Endothelial cell of umbilical vein (primary cell): ENCODE measurements at regions not wholly inside any gene's neighbourhood (a gene's known extent, or its start where the extent isn't known, plus 50 kb on each side); places are given as distances from the start of the nearest gene placed in this dataset.

ENCODE experiments used
- BruUV-seq: library from RNA; stranded (reverse); fragments of 400-500 nt; replicated peaks from 2 replicates; lab custom pipeline; 2021; lab: Mats Ljungman, UMichigan
- CTCF ChIA-PET: fragments of 300-600, 350-600 bp; sonication (Branson Sonifier 250); formaldehyde crosslinking; loops from one replicate; lab custom pipeline; 2021; ENCODE audit warnings: antibody characterized with exemption, inconsistent platforms; lab: Charles Lee
- POLR2A ChIA-PET: fragments of 300-600, 350-600 bp; sonication (Branson Sonifier 250); formaldehyde crosslinking; loops from one replicate; lab custom pipeline; 2021; ENCODE audit warnings: antibody characterized with exemption, inconsistent platforms; lab: Charles Lee
- DNase-seq: peaks from one replicate; pipeline ENCODE4 v3.0.0-alpha.2; 2011; ENCODE audit warnings: low read depth, low spot score
- FAIRE-seq: peaks from 2 replicates; lab custom pipeline; 2011; peaks lifted over from hg19 to GRCh38; lab: Jason Lieb, UNC
- H2AFZ ChIP-seq: 2 replicates; pipeline ENCODE4 v1.6.0; 2012; ENCODE audit warnings: low read depth, low read length, control low read depth, inconsistent platforms
- H3K27ac ChIP-seq: 2 replicates; pipeline ENCODE4 v1.5.1; 2011; ENCODE audit warnings: low read depth, mild to moderate bottlenecking, control low read depth, low read length, moderate library complexity; ENCODE audit not compliant: insufficient read depth
- H3K27me3 ChIP-seq, 2 experiments: 2 replicates each; pipeline versions ENCODE4 v1.6.0 to v1.6.1; 2011; ENCODE audit warnings: low read length in 2 of 2, mixed read lengths in 1 of 2; ENCODE audit not compliant: control insufficient read depth in 2 of 2, insufficient read depth in 2 of 2
- H3K36me3 ChIP-seq, 2 experiments: 2 replicates in 1 of 2; 3 replicates in 1 of 2; pipeline ENCODE4 v1.5.1; 2011; ENCODE audit warnings: low read length in 2 of 2, mild to moderate bottlenecking in 1 of 2, moderate library complexity in 1 of 2; ENCODE audit not compliant: control insufficient read depth in 2 of 2, insufficient read depth in 2 of 2; ENCODE audit errors: extremely low read depth in 1 of 2
- H3K4me1 ChIP-seq: 3 replicates; pipeline ENCODE4 v1.5.1; 2011; ENCODE audit warnings: mild to moderate bottlenecking, low read length; ENCODE audit not compliant: control insufficient read depth, insufficient read depth; ENCODE audit errors: extremely low read depth
- H3K4me2 ChIP-seq: 2 replicates; pipeline ENCODE4 v1.6.1; 2011; ENCODE audit warnings: low read length, control low read depth, mixed read lengths; ENCODE audit not compliant: insufficient read depth
- H3K4me3 ChIP-seq, 3 experiments: fragments of 200-600 bp in 1 of 3; sonication (generic), shearing (Covaris generic) in 1 of 3; replicated peaks in 1 of 3; 2 replicates each; pipeline ENCODE4 v1.5.1; 2011 to 2016; ENCODE audit warnings: control low read depth in 3 of 3, low read length in 3 of 3, mild to moderate bottlenecking in 2 of 3, inconsistent platforms in 1 of 3, low read depth in 1 of 3, moderate library complexity in 1 of 3; ENCODE audit not compliant: insufficient read depth in 1 of 3
- H3K79me2 ChIP-seq: 2 replicates; pipeline ENCODE4 v1.6.0; 2012; ENCODE audit warnings: low read length, inconsistent platforms; ENCODE audit not compliant: control insufficient read depth, insufficient read depth
- H3K9ac ChIP-seq: replicated peaks from 2 replicates; pipeline ENCODE3; 2011; ENCODE audit warnings: low read length, control low read depth; ENCODE audit not compliant: insufficient read depth; ENCODE audit errors: extremely low read depth
- H3K9me1 ChIP-seq: replicated peaks from 3 replicates; pipeline ENCODE4 v1.6.0; 2011; ENCODE audit warnings: mild to moderate bottlenecking, low read length; ENCODE audit not compliant: control insufficient read depth, insufficient read depth; ENCODE audit errors: extremely low read depth
- H3K9me3 ChIP-seq: replicated peaks from 2 replicates; pipeline ENCODE4 v1.5.1; 2012; ENCODE audit warnings: low read length, inconsistent platforms; ENCODE audit not compliant: control insufficient read depth, insufficient read depth
- H4K20me1 ChIP-seq: replicated peaks from 2 replicates; pipeline ENCODE3; 2011; ENCODE audit warnings: mild to moderate bottlenecking, low read length; ENCODE audit not compliant: control insufficient read depth, insufficient read depth; ENCODE audit errors: extremely low read depth
- EZH2 ChIP-seq: IDR thresholded peaks from 2 replicates; pipeline ENCODE4 v1.6.1; 2012; ENCODE audit warnings: borderline replicate concordance, low read depth, mild to moderate bottlenecking, moderate library complexity, low read length, inconsistent platforms; ENCODE audit not compliant: severe bottlenecking
- FOS ChIP-seq: IDR thresholded peaks from 2 replicates; pipeline ENCODE4 v1.6.1; 2011; ENCODE audit warnings: mild to moderate bottlenecking, low read length, moderate library complexity, borderline replicate concordance; ENCODE audit not compliant: insufficient read depth
- GATA2 ChIP-seq: IDR thresholded peaks from 2 replicates; pipeline ENCODE4 v1.7.0; 2011; ENCODE audit warnings: low read depth, mild to moderate bottlenecking, moderate library complexity, mixed read lengths, low read length; ENCODE audit not compliant: insufficient read length, insufficient read depth
- JUN ChIP-seq: IDR thresholded peaks from 2 replicates; pipeline ENCODE4 v1.6.1; 2011; ENCODE audit warnings: borderline replicate concordance, low read depth; ENCODE audit not compliant: insufficient read length, insufficient read depth
- MYC ChIP-seq: IDR thresholded peaks from one replicate; pipeline ENCODE4 v1.6.1; 2011; ENCODE audit warnings: mild to moderate bottlenecking, low read depth, low read length
- POLR2A ChIP-seq: IDR thresholded peaks from 2 replicates; pipeline ENCODE4 v1.6.1; 2012; ENCODE audit warnings: low read depth, mild to moderate bottlenecking, control low read depth, low read length
- POLR2AphosphoS5 ChIP-seq: IDR thresholded peaks from 2 replicates; pipeline ENCODE4 v1.6.1; 2012; ENCODE audit warnings: low read depth, mild to moderate bottlenecking, control low read depth, low read length, moderate library complexity; ENCODE audit not compliant: insufficient read depth
- dilution Hi-C: fragments of 300-500 bp; cut with MboI; formaldehyde crosslinking; loops from one replicate; pipeline ENCODE4 v1.15.0; 2019; ENCODE audit warnings: low sequenced_read_pairs; ENCODE audit not compliant: extremely low pct_ligation_motif_present
- intact Hi-C: fragments of 100-400 bp; cut with micrococcal nuclease; formaldehyde crosslinking; loops from one replicate; pipeline ENCODE4 v1.10.0; 2022
- TF ChIP-seq, protein P1 (sequence below): IDR thresholded peaks from 2 replicates; pipeline ENCODE4 v1.6.1; 2011; ENCODE audit not compliant: insufficient read depth, insufficient read length
- TF ChIP-seq, protein P2 (sequence below), 2 donors: IDR thresholded peaks; 1 replicate in 1 of 2; 2 replicates in 1 of 2; pipeline ENCODE4 v1.5.1; 2011; ENCODE audit warnings: low read length in 2 of 2, mild to moderate bottlenecking in 2 of 2, moderate library complexity in 2 of 2, control low read depth in 1 of 2, inconsistent platforms in 1 of 2, low read depth in 1 of 2; ENCODE audit not compliant: insufficient read depth in 1 of 2; ENCODE audit errors: extremely low read depth in 1 of 2

DNA sequence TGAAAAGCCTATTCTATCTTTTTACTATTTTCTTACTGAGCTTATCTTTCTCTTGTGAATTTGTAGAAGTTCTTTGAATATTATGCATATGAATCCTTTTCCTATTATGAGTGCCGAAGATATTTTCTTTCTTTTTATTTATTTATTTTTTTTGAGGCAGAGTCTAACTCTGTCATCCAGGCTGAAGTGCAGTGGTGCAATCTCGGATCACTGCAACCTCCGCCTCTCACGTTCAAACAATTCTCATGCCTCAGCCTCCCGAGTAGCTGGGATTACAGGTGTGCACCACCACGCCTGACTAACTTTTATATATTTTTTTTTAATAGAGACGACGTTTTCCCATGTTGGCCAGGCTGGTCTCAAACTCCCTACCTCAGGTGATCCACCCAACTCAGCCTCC lies 109.8 kb downstream of the RHOU start:
- Histone ChIP-seq H3K4me2 (no peak overlapping the region), H3K79me2 (no peaks in the 10 kb centered on the region), H3K9me1 (no peaks in the 10 kb centered on the region), H3K9ac (no peak overlapping the region), H3K27me3 (no peaks in the 10 kb centered on the region), H2AFZ (no peak overlapping the region), H3K36me3 (no peaks in the 10 kb centered on the region), H3K4me1 (peaks cover 9% of the 10 kb centered on the region), H3K9me3 (no peaks in the 10 kb centered on the region), H4K20me1 (no peaks in the 10 kb centered on the region), H3K4me3 (no peak overlapping the region), H3K27ac (no peak overlapping the region)
- intact Hi-C loops: no loop called here
- no TSS peak for BruUV-seq
- dilution Hi-C loops: no loop called here
- POLR2A ChIA-PET: no interaction called here
- TF ChIP-seq POLR2A (no peak), POLR2AphosphoS5 (no peak), EZH2 (no peak), GATA2 (no peak), FOS (no peak), JUN (no peak), MYC (no peak)
- TF ChIP-seq, protein P1, sequence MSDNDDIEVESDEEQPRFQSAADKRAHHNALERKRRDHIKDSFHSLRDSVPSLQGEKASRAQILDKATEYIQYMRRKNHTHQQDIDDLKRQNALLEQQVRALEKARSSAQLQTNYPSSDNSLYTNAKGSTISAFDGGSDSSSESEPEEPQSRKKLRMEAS: no peak
- TF ChIP-seq, protein P2, sequence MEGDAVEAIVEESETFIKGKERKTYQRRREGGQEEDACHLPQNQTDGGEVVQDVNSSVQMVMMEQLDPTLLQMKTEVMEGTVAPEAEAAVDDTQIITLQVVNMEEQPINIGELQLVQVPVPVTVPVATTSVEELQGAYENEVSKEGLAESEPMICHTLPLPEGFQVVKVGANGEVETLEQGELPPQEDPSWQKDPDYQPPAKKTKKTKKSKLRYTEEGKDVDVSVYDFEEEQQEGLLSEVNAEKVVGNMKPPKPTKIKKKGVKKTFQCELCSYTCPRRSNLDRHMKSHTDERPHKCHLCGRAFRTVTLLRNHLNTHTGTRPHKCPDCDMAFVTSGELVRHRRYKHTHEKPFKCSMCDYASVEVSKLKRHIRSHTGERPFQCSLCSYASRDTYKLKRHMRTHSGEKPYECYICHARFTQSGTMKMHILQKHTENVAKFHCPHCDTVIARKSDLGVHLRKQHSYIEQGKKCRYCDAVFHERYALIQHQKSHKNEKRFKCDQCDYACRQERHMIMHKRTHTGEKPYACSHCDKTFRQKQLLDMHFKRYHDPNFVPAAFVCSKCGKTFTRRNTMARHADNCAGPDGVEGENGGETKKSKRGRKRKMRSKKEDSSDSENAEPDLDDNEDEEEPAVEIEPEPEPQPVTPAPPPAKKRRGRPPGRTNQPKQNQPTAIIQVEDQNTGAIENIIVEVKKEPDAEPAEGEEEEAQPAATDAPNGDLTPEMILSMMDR (IDR thresholded peaks at IDR 0.05; ENCODE audit: extremely low read depth in 1 of 2, insufficient read depth in 1 of 2, low read depth in 1 of 2, low read length in 2 of 2): no peak
- FAIRE-seq: no peak
- CTCF ChIA-PET: interaction anchor here (1.0 kb wide), 1 partner anchor 12 kb away, joined by 3 read pairs; no protein-coding TSS in a partner anchor
- DNase-seq: no peak
